ENCODE measurements at regions not wholly inside any gene's neighbourhood (a gene's known extent, or its start where the extent isn't known, plus 50 kb on each side); places are given as distances from the start of the nearest gene placed in this dataset.

GRCh38 chr14:101008196-101008595 is 104.7 kb upstream of the RTL1 start:
- no peak overlapping the region for H3K27ac ChIP-seq
- no peak overlapping the region for H3K4me2 ChIP-seq
- no peak for TF ChIP-seq CTCF (conservative IDR thresholded peaks at IDR 0.05; ENCODE audit: low read depth, low read length)
- H3K36me3 ChIP-seq (ENCODE audit: insufficient read depth): no peaks in the 10 kb centered on the region
- H3K4me1 ChIP-seq (ENCODE audit: low read depth, poor library complexity, severe bottlenecking): peaks cover 29% of the 10 kb centered on the region
- no peaks in the 10 kb centered on the region for H3K79me2 ChIP-seq (ENCODE audit: insufficient read depth, low read depth)
- H2AFZ ChIP-seq (ENCODE audit: low read depth): no peak overlapping the region
- H3K27me3 ChIP-seq (ENCODE audit: insufficient read depth, low read depth): no peaks in the 10 kb centered on the region
- H3K9ac ChIP-seq: no peak overlapping the region
- no peak overlapping the region for H3K4me3 ChIP-seq (IDR thresholded peaks at IDR 0.05; ENCODE audit: insufficient read depth, low read depth, low read length)
- no peaks in the 10 kb centered on the region for H4K20me1 ChIP-seq (ENCODE audit: insufficient read depth)

DNA sequence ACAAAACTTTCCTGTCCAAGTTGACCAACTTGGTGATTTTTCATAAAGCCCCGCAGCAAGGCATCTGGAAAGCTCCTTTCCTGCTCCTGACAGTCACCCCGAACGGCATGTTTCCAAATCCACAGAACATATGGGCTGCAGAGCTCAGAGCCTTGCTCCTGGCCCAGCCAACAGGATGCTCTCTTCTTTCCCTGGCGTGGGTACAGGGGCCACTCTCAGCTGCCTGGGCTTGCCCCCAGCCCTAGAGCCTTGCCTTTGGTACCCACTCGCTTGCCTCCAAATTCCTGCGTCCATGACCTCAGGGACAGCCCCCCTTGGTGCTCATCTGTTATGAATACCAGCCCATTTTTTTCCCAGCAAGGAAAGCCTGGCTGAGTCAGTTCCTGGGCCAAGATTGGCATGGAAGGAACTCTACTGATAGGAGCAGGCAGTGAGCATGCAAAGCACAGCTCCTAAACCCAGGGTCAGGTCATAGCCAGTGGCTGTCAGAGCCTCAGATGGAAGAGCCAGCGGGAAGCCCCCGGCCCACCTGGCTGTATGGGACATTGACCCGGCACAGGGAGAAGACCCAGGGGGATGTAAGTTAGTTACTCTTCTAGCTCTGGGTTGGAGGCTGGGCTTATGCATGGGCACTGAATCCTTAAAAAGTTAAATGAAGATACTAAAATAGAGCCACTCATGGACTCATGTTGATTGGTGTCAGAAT is 105.3 kb upstream of the RTL1 start:
- H3K4me1 ChIP-seq (ENCODE audit: low read depth, poor library complexity, severe bottlenecking): peaks cover 29% of the 10 kb centered on the region
- no peak overlapping the region for H3K9ac ChIP-seq
- no peaks in the 10 kb centered on the region for H4K20me1 ChIP-seq (ENCODE audit: insufficient read depth)
- H3K79me2 ChIP-seq (ENCODE audit: insufficient read depth, low read depth): no peaks in the 10 kb centered on the region
- H3K36me3 ChIP-seq (ENCODE audit: insufficient read depth): no peaks in the 10 kb centered on the region
- no peaks in the 10 kb centered on the region for H3K27me3 ChIP-seq (ENCODE audit: insufficient read depth, low read depth)
- H2AFZ ChIP-seq (ENCODE audit: low read depth): no peak overlapping the region
- no peak overlapping the region for H3K27ac ChIP-seq
- TF ChIP-seq CTCF (conservative IDR thresholded peaks at IDR 0.05; ENCODE audit: low read depth, low read length): no peak
- H3K4me2 ChIP-seq: no peak overlapping the region
- H3K4me3 ChIP-seq (IDR thresholded peaks at IDR 0.05; ENCODE audit: insufficient read depth, low read depth, low read length): no peak overlapping the region

- H4K20me1 ChIP-seq (ENCODE audit: insufficient read depth): no peaks in the 10 kb centered on the region
- H3K9ac ChIP-seq: no peak overlapping the region
- no peaks in the 10 kb centered on the region for H3K79me2 ChIP-seq (ENCODE audit: insufficient read depth, low read depth)
- H3K4me2 ChIP-seq: no peak overlapping the region
- no peaks in the 10 kb centered on the region for H3K27me3 ChIP-seq (ENCODE audit: insufficient read depth, low read depth)
- H3K4me3 ChIP-seq (IDR thresholded peaks at IDR 0.05; ENCODE audit: insufficient read depth, low read depth, low read length): no peak overlapping the region
- no peak overlapping the region for H2AFZ ChIP-seq (ENCODE audit: low read depth)
- H3K36me3 ChIP-seq (ENCODE audit: insufficient read depth): no peaks in the 10 kb centered on the region
- H3K4me1 ChIP-seq (ENCODE audit: low read depth, poor library complexity, severe bottlenecking): peaks cover 21% of the 10 kb centered on the region
- no peak overlapping the region for H3K27ac ChIP-seq
- no peak for TF ChIP-seq CTCF (conservative IDR thresholded peaks at IDR 0.05; ENCODE audit: low read depth, low read length)
Observed at GRCh38 chr14:101009531-101009930, 106.0 kb upstream of the RTL1 start.

GRCh38 chr14:101010293-101010692 is 106.8 kb upstream of the RTL1 start:
- Histone ChIP-seq H3K4me3 (IDR thresholded peaks at IDR 0.05; ENCODE audit: insufficient read depth, low read depth, low read length) (no peak overlapping the region), H3K36me3 (ENCODE audit: insufficient read depth) (no peaks in the 10 kb centered on the region), H3K27ac (no peak overlapping the region), H3K27me3 (ENCODE audit: insufficient read depth, low read depth) (no peaks in the 10 kb centered on the region), H3K4me2 (no peak overlapping the region), H2AFZ (ENCODE audit: low read depth) (no peak overlapping the region), H4K20me1 (ENCODE audit: insufficient read depth) (no peaks in the 10 kb centered on the region), H3K9ac (no peak overlapping the region), H3K79me2 (ENCODE audit: insufficient read depth, low read depth) (no peaks in the 10 kb centered on the region), H3K4me1 (ENCODE audit: low read depth, poor library complexity, severe bottlenecking) (peaks cover 13% of the 10 kb centered on the region)
- no peak for TF ChIP-seq CTCF (conservative IDR thresholded peaks at IDR 0.05; ENCODE audit: low read depth, low read length)
